Neural progenitor cell (in vitro differentiated cells): ENCODE measurements at regions not wholly inside any gene's neighbourhood (a gene's known extent, or its start where the extent isn't known, plus 50 kb on each side); places are given as distances from the start of the nearest gene placed in this dataset.

ENCODE experiments used
- CTCF ChIP-seq: fragments of 200-600 bp; sonication (generic); IDR thresholded peaks from 2 replicates; pipeline ENCODE4 v1.5.1; 2017; ENCODE audit warnings: antibody characterized with exemption, mild to moderate bottlenecking
- EZH2 ChIP-seq: fragments of 200-600 bp; sonication (generic); IDR thresholded peaks from 2 replicates; pipeline ENCODE4 v1.6.1; 2017; ENCODE audit warnings: antibody characterized with exemption, mild to moderate bottlenecking, moderate library complexity

GRCh38 chr3:101939361-101940049, 90.2 kb downstream of the NFKBIZ start:
- TF ChIP-seq CTCF: no peak
- no peak for TF ChIP-seq EZH2
